Sigmoid colon (tissue), 6 donors: ENCODE measurements at regions not wholly inside any gene's neighbourhood (a gene's known extent, or its start where the extent isn't known, plus 50 kb on each side); places are given as distances from the start of the nearest gene placed in this dataset.

ENCODE experiments used
- DNase-seq: peaks from one replicate; pipeline ENCODE4 v3.0.0-alpha.2; 2019
- H3K27ac ChIP-seq, 4 donors: fragments of 200-600 bp; sonication (generic); one replicate each; pipeline ENCODE4 v1.5.1; 2016 to 2019; ENCODE audit warnings: mild to moderate bottlenecking in 1 of 4
- H3K27me3 ChIP-seq, 3 donors: fragments of 200-600 bp; sonication (generic); one replicate each; pipeline ENCODE4 v1.5.1; 2019; ENCODE audit warnings: mild to moderate bottlenecking in 1 of 3
- H3K36me3 ChIP-seq, 4 donors: fragments of 200-600 bp; sonication (generic); one replicate each; pipeline ENCODE4 v1.5.1; 2016 to 2019
- H3K4me1 ChIP-seq, 4 donors: fragments of 200-600 bp; sonication (generic); one replicate each; pipeline ENCODE4 v1.5.1; 2017 to 2019
- H3K4me3 ChIP-seq, 4 donors: fragments of 200-600 bp; sonication (generic); one replicate each; pipeline ENCODE4 v1.5.1; 2017 to 2019; ENCODE audit warnings: mild to moderate bottlenecking in 2 of 4, moderate library complexity in 1 of 4
- H3K9me3 ChIP-seq, 4 donors: fragments of 200-600 bp in 3 of 4; sonication (generic) in 3 of 4; one replicate each; pipeline versions ENCODE4 v1.5.1 to v1.6.1; 2013 to 2019
- EP300 ChIP-seq, 4 donors: sonication (generic); formaldehyde crosslinking; IDR thresholded peaks; one replicate each; pipeline ENCODE4 v1.6.1; 2017; ENCODE audit warnings: antibody characterized with exemption in 4 of 4
- POLR2A ChIP-seq, 2 donors: fragments of 450-650 bp; IDR thresholded peaks; one replicate each; pipeline ENCODE4 v1.6.1; 2016; ENCODE audit warnings: antibody characterized with exemption in 2 of 2, mild to moderate bottlenecking in 2 of 2, moderate library complexity in 2 of 2
- POLR2AphosphoS5 ChIP-seq, 4 donors: sonication (generic); formaldehyde crosslinking; IDR thresholded peaks; one replicate each; pipeline ENCODE4 v1.6.1; 2017; ENCODE audit warnings: antibody characterized with exemption in 4 of 4
- WGBS, 2 donors: extraction: QIAGEN DNeasy Blood & Tissue Kit; methylation state at CpG; one replicate each; pipeline ENCODE4 v1.1.7; 2013; 5-methylcytosine and 5-hydroxymethylcytosine counted together
- intact Hi-C: fragments of 100-400 bp; cut with DNase I; formaldehyde crosslinking; loops from one replicate; pipeline ENCODE4 v1.15.1; 2023
- TF ChIP-seq, protein P1 (sequence below), 4 experiments: fragments of 450-650 bp in 3 of 4; fragments of 200-600 bp in 1 of 4; IDR thresholded peaks; one replicate each; pipeline ENCODE4 v1.5.1; 2016 to 2019; ENCODE audit warnings: antibody characterized with exemption in 4 of 4, mild to moderate bottlenecking in 3 of 4, moderate library complexity in 2 of 4
- donor health status: healthy with polysubstance abuse.
- donor health status: healthy.

DNA sequence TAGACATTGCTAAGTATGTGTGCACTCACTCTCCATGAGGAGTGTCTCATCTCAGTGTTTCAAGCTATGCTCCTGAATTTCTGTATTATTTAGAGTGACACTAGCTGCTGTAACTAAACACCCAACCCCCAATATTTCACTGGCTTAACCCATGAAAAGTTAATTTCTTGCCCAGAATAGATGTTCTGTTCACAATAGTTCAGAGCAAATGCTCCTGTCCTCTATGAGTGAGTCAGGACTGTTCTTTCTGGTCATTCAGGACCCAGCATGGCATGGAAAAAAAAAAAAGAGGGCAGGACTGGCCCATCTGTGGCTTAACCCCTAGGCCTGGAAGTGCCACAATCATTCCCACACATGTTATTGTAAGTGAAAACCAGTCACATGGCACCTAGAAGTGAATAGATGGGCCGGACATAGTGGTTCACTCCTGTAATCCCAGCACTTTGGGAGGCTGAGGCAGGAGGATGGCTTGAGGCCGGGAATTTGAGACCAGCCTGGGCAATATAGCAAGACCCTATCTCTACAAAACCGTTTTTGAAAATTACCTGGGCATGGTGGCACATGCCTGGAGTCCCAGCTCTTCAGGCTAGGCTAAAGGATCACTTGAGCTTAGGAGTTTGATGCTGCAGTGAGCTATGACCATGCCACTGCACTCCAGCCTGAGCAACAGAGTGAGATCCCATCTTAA lies 663.6 kb downstream of the IRS1 start:
- H3K9me3 ChIP-seq, result no peaks in the 10 kb centered on the region
- no peak for DNase-seq
- H3K4me1 ChIP-seq, result no peaks in the 10 kb centered on the region
- TF ChIP-seq POLR2AphosphoS5 (IDR thresholded peaks at IDR 0.05) (no peak), EP300 (IDR thresholded peaks at IDR 0.05) (no peak), POLR2A (IDR thresholded peaks at IDR 0.05) (no peak)
- TF ChIP-seq, protein P1, sequence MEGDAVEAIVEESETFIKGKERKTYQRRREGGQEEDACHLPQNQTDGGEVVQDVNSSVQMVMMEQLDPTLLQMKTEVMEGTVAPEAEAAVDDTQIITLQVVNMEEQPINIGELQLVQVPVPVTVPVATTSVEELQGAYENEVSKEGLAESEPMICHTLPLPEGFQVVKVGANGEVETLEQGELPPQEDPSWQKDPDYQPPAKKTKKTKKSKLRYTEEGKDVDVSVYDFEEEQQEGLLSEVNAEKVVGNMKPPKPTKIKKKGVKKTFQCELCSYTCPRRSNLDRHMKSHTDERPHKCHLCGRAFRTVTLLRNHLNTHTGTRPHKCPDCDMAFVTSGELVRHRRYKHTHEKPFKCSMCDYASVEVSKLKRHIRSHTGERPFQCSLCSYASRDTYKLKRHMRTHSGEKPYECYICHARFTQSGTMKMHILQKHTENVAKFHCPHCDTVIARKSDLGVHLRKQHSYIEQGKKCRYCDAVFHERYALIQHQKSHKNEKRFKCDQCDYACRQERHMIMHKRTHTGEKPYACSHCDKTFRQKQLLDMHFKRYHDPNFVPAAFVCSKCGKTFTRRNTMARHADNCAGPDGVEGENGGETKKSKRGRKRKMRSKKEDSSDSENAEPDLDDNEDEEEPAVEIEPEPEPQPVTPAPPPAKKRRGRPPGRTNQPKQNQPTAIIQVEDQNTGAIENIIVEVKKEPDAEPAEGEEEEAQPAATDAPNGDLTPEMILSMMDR (IDR thresholded peaks at IDR 0.05), result no peak
- no peak overlapping the region for H3K27ac ChIP-seq
- intact Hi-C loops, result no loop called here
- no peak overlapping the region for H3K4me3 ChIP-seq
- 69 to 89% methylated on average over 3 of the region's 3 CpGs for WGBS, 2 donors
- no peaks in the 10 kb centered on the region for H3K36me3 ChIP-seq
- no peaks in the 10 kb centered on the region for H3K27me3 ChIP-seq

DNA sequence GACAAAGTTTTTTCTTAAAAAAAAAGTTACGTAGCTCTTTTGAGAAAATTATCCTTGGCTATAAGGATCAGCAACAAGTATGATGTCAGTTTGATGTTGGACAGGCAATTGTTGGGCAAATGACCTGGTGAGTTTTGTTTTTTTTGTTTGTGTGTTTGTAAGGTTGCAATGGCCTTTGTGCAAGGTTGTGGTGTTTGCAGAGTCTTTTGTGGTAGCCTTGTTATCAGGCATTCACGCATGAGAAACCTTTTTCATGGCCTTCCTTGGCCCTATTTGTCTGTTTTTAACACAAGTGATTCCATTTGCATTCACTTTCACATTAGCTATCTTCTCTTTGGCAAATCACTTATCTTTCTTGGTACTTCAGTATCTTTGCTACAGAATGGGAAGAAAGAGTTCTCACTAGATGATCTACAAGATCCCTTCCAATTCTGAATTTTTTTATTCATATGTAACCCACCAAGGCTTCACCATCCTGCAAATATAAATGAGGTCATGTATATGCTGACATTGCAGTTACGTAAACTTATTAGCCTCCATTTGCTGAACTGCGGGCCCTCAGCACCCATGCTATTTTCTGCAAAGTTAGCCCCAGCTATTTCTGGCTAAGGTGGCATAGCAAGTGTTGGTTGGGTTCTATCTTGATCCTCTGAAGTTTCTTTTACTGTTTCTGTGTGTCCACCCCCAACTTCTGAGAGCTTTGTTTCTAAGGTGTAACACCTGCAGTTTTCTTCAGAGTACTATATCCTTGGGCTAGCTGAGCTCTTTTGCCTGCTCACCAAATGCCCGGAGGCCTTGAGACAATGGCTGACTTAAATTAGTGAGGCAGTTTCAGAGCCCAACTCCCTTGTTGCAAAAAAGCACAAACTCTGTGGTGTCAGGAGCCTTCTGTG lies 667.1 kb downstream of the IRS1 start:
- Histone ChIP-seq H3K9me3 (no peaks in the 10 kb centered on the region), H3K4me1 (no peaks in the 10 kb centered on the region), H3K36me3 (no peaks in the 10 kb centered on the region), H3K4me3 (no peak overlapping the region), H3K27me3 (no peaks in the 10 kb centered on the region), H3K27ac (no peak overlapping the region)
- WGBS, 2 donors, result 92 to 93% methylated on average over 5 of the region's 5 CpGs
- intact Hi-C loops, result no loop called here
- TF ChIP-seq, protein P1 (IDR thresholded peaks at IDR 0.05), result no peak
- no peak for TF ChIP-seq POLR2A (IDR thresholded peaks at IDR 0.05)
- no peak for TF ChIP-seq POLR2AphosphoS5 (IDR thresholded peaks at IDR 0.05)
- no peak for TF ChIP-seq EP300 (IDR thresholded peaks at IDR 0.05)
- DNase-seq, result no peak

DNA sequence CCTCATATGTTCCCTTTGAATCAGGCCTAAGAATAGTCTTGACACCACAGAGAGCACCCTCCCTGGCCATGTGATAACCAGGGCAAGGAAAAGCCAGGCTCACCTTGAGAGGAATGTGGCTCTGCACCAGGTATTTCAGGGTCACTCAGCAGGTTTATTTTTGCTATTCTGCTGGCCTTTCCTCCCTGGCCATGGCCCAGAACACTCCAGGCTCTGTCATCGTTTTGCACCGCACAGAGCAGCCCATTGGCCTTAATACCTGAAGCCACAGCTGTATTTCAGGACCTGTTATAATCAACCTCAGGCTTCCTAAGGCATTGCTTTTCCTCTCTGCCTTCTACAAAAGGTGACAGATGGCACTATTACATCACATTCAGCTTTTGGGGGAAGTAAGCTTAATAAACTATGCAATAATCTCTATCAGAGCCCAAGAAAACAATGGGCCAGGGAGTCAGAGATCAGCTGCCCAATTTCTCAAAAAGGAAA lies 668.3 kb downstream of the IRS1 start:
- H3K36me3 ChIP-seq, result no peaks in the 10 kb centered on the region
- intact Hi-C loops, result no loop called here
- no peaks in the 10 kb centered on the region for H3K27me3 ChIP-seq
- no peak overlapping the region for H3K4me3 ChIP-seq
- H3K27ac ChIP-seq, result no peak overlapping the region
- DNase-seq, result no peak
- no peak for TF ChIP-seq POLR2AphosphoS5 (IDR thresholded peaks at IDR 0.05)
- TF ChIP-seq, protein P1 (IDR thresholded peaks at IDR 0.05), result no peak
- no peak for TF ChIP-seq POLR2A (IDR thresholded peaks at IDR 0.05)
- TF ChIP-seq EP300 (IDR thresholded peaks at IDR 0.05), result no peak
- no peaks in the 10 kb centered on the region for H3K9me3 ChIP-seq
- WGBS, 2 donors, result 76 to 87% methylated on average over 2 of the region's 2 CpGs
- no peaks in the 10 kb centered on the region for H3K4me1 ChIP-seq

DNA sequence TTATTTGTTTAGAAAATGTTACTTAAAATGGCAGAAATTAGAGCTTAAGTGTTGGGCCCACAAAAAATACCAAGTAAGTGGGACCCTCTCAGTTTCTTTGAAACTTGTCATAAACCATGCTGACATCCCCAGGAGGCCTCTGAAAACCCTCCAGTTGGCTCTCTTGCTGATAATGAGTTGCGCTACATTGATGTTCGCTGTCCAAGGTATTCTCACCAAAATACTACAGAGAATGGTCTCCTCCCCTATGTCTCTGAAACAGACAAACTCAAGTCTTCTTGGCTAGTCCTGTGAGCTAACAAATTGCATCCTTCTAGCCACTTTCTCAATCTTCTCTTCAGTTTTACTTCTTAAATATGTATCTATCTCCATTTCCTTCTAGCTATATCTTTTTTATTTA lies 669.4 kb downstream of the IRS1 start:
- 68 to 82% methylated on average over 2 of the region's 2 CpGs for WGBS, 2 donors
- no peaks in the 10 kb centered on the region for H3K9me3 ChIP-seq
- no peak for DNase-seq
- no peaks in the 10 kb centered on the region for H3K36me3 ChIP-seq
- intact Hi-C loops, result no loop called here
- no peak overlapping the region for H3K4me3 ChIP-seq
- H3K27me3 ChIP-seq, result no peaks in the 10 kb centered on the region
- H3K4me1 ChIP-seq, result no peaks in the 10 kb centered on the region
- TF ChIP-seq EP300 (IDR thresholded peaks at IDR 0.05), result no peak
- no peak for TF ChIP-seq POLR2AphosphoS5 (IDR thresholded peaks at IDR 0.05)
- no peak for TF ChIP-seq POLR2A (IDR thresholded peaks at IDR 0.05)
- TF ChIP-seq, protein P1 (IDR thresholded peaks at IDR 0.05), result no peak
- H3K27ac ChIP-seq, result no peak overlapping the region
